Superior temporal gyrus (tissue), 1 donor: ENCODE measurements at regions not wholly inside any gene's neighbourhood (a gene's known extent, or its start where the extent isn't known, plus 50 kb on each side); places are given as distances from the start of the nearest gene placed in this dataset.

Experiments
- DNase-seq: peaks from one replicate; pipeline ENCODE4 v3.0.0-alpha.2; 2016; ENCODE audit errors: extremely low spot score

DNA sequence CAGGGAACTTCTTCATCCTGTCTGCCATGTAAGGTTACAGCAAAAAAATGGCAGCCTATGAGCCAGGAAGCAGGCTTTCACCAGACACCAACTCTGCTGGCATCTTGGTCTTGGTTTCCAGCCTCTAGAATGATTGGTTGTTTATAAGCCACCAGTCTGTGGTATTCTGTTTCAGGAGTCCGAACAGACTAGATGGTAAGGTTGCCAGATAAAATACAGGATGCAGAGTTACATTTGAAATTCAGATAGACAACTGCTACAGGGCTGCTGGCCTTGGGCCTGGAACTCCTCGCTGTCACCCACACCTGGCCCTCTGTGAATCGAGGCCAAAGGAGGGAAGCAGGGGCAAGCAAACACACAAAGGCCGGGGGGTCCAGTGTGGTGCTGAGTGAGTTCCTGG is 478.8 kb upstream of the CCL2 start:
- no peak for DNase-seq

DNA sequence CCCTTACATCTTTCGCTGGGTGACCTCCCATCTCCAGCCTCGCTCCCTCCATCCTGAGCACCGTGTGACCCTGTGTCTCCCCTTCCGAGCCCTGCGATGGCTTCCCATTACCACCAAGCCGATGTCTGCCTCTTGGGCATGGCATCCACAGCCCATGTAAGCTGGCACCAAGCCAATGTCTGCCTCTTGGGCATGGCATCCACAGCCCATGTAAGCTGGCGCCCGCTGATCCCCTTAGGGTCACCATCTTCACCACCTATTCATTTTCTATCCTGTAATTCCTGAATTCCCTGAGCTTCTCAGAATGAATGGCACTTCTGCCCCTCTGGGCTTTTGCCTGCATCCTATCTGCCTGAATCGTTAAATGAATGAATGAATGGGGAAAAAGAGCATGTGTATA is 478.2 kb upstream of the CCL2 start:
- no peak for DNase-seq

DNA sequence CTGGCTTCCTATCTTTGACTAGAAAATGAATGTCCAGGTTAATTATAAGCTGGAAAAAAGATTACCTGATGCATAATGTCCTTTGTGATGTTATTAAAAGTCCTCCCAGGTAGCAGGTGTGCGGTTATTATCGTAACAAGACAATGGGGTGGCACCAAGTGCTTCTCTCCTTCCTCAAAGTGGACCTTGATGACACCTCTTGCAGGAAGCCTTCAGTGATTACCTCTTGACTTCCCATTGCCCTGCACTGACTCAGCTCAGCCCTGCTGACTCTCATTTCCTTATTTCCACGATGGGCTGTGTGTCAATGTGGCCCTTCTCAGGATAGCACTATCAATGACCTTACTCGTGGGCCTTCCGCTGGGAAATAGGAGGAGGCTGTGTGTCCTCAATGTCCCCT is 477.4 kb upstream of the CCL2 start:
- DNase-seq, result no peak

DNA sequence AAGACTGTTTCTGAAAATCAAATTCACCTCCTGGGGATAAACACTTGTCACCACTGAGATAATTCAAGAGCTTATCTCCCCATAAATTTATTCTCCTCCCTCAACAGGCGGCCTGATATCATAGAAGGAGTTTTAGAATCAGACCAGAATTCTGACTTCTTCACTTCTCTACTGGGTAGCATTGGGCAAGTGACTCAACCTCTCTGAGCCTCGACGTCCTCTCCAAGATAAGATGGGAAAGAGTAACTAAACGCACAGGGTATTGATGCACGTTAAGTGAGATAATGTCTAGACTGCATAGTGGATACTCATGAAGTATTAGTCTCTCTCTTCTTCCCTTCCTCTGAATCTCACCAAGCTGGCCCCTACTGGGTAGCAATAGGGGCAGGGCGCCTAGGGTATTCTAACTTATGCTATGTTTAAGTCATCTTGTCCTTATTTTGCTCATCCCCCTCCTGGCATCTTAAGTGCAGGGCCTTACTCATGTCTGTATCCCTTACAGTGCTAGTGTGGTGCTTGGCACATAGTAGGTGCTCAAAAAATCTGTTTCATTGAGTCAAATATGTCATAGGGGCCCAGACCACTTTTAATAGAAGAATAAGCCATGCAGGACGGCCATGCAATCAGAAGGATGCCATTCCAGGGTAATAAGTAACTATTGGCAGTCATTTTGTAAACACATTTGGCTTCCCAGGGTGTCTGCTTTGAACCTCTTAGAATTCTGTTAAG is 476.4 kb upstream of the CCL2 start:
- no peak for DNase-seq

DNA sequence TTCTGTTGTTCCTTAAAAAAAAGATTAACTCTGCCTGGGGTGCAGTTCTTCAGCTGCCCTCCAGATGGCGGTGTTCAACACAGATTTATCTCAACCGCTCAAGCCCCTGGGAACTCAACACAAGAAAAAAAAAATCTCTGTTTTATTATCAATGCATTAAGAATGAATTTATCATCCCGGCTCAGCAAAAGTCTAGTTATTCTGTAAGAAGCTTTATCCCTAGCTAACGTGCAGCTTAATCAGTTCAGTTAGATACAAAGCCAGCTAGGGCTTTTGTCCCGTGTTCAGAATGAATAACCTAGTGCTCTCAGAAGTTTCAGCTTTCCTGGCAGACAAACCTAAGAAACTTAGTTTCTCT is 475.9 kb upstream of the CCL2 start:
- DNase-seq, result peak; percentile 84

DNA sequence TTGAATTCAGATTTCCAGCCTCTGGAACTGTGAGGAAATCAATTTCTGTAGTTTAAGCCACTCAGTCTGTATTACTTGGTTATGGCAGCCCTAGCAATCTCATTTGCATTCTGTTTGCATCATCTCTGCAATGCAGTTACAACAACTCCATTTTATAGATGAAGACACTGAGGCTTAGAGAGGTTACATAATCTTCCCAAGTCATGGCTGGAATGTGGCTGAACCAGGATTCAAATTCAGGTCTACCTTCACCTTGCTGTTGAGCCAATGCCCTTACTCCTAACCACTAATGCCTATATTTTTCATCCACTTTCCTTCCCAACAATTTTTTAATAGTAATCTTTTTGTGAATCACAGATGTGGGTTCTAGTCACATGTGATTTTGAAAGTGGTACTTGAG is 469.8 kb upstream of the CCL2 start:
- DNase-seq, result no peak

DNA sequence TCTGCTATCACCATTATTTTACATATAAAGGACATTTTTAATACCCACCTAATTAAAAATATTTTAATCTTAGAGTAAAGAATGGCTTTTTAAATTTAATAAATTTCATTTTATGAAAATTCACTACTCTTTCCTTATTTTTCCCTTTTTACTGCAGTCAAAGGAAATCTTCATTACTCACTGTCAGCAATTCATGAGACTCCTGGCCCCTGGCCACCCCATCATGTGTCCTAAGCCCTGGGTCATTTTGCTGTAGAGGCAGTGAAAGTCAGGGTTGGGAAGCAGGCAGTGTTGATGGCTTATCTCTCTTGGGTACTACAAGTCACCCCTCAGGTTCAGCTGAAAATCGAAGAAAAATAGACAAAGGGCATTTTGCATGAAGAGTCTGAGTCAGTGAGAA is 468.6 kb upstream of the CCL2 start:
- DNase-seq, result no peak

DNA sequence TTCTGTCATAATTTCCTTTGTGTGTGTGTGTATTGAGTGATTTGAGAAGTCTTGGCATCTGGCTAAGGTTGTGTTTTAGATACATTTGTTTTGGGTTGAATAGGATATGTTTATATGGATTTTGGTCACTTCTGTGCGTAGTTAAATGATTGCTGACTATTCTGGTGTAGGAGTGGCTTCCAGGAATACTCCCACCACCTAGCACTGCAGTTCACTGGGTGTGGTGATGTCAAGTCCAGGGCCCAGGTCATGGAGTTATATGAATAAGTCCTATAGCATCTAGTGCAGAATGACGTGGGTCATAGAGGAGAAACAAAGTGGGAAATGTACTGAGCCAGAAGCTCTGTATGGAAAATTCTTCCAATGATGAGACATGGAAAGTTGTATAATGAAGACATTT is 465.4 kb upstream of the CCL2 start:
- DNase-seq, result no peak

DNA sequence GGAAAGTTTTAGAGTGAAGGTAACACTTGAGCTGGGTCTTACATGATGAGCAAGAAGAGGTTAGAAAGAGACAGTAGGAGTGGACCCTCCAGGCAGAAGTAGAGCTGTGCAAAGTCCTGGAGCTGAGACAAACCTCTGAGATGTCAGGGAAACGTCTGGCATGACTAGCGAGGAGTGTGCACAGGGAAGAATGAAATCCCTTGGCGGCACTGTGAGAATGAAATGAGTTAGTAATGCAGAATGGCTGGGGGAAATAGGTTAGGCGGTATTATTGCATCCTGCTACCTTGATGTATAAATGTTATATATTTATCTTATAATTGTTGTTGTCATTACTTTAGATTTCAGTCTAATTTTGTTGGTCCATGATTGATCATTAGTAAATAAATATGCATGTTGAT is 457.9 kb upstream of the CCL2 start:
- DNase-seq, result no peak

DNA sequence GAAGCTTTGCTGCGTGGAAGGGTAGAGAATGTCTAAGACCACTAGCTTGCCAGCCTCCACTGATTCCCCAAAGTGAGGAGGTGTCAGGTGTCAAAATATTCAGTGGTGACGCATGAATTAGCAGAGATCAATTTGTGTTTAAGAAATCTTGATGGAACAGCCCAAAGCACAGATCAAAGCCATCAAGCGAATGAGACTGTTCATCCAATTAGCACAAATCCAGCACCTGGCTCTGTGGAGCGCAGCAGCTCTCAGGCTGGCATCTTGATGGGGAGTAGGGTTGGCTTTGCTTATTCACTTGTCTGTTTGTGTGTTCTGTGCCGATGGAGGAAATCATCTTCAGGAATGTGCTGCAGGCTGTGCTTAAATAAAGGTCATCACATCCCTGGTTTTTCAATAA is 456.8 kb upstream of the CCL2 start:
- DNase-seq, result no peak

DNA sequence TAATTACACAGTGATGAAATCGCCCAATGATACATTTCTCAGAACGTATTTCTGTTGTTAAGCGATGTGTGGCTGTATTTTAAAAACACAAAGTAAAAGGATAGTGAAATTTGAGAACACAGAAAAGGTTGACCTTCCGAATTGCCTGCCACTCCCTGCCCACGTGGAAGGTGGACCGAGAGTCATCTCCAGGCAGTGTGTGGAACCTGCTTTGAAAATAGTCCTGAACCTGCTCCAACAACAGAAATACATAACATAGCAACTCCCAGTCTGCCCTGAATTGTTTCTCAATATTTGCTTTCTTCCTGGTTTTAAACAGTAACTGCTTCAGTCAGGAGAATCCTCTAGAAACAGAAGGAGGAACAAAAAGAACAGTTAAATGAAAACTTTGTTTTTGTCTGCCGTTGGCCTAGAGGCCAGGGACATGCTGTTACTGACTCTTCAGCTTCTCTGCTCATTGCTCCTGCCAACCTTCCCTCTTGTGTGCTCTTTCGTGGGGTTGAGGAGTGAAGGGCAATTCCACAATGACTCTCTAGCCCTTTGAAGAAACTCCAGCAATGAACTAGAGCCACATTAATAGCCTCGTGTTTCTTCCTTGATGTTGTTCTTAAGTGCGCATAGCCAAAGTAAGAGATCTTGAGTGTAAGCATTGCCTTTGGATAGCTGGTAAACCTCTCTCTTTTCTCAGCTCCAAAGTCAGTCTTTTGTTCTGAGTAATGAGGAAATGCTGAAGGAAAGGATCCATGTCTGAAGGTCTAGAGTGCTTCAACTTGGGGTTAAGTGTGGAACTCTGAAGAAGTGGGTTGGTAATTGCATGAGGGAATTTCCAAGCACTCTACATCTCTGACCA is 452.5 kb upstream of the CCL2 start:
- no peak for DNase-seq

DNA sequence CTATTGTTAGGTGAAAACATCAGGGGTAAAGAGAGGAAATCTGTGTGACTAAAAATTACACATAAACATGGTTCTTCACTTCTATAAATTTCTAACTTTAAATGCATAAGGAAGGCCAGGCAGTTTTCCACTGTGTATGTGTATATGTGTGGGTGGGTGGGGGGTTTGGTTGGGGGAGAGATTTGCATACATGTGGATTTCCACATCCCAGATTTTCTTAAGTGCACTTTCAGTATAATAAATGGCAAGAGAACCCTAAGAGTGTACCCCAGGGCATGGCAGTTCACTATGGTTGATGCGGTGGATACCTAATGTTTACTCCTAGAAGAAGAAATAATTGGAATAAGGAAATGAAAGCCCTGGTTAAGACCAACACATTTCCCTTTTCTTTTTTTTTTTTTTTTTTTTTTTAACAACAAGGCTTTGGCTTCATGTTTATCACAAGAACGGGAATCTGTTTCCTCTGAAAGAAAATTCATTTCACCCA is 451.8 kb upstream of the CCL2 start:
- DNase-seq, result no peak

DNA sequence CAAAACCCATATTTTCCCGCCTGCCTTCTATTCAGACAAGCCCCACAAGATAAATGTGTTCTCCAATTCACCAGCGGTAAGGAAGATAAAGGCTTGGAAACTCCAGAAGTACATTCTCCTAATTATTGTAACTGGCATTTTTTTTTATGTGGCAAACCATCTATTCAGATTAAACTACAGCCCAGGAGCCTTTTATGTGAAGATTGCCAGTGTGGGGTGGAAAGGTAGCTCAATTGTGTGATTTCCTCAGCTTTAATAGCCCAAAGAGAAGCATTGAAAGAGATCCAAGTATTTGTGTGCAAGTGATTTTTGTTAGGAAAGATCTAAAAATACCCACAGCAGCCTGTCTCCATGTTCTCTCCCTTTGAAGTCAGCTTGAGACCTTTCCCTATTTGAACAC is 451.4 kb upstream of the CCL2 start:
- DNase-seq, result no peak

DNA sequence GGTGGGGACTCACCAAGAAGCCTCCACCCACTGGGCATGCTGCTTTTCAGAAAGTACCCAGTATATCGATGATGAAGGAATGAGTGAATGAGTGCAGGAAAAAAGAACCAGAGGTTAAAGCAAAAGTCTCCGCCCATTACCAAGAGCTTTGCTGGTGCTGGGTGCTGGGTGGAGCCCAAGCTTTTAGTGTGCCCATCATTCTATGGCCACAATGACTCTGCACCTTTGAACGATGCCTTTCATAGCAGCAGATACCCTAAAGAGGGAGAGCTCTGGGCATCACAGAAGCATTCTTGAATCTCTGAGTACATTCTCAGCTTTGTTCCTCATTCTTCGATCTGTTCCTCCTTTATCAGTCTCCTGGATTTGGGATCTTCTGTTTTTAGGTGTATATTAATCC is 450.7 kb upstream of the CCL2 start:
- no peak for DNase-seq

DNA sequence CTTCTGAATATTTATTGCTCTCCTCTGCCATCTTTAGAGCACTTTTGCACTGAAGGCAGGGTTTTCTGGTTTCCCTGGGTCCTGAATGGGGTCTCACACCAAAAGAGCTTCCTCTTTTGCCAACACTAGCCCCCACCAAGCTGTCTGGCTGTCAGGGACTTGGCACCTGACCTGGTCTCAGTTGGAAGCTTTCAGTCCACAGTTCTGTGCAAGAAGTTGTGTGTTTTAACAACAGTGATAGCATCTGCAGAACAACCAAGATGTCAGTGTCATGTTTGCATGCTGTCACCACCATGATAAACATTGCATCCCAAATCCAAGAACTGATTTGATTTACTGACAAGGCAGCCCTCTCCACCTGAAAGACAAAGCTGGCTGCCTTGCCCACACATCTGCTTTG is 448.5 kb upstream of the CCL2 start:
- DNase-seq, result no peak

DNA sequence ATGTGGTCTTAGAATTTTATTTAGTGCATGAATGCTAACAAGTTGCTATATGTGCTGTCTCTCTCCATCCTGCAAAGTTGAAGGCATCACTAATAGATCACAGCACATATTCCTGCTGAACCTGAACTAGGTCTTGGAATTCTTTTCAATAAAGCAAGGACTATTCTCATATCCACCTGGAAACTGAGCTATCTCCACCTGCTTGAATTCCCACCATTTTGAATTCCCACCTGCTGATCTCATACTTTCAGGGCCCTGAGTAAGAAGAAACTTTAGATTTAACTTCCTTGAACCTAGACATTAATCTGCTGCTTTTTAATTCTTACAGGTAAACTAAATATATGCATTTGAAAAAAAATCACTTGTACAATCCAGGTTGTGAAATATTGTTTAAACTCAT is 445.3 kb upstream of the CCL2 start:
- DNase-seq, result no peak

DNA sequence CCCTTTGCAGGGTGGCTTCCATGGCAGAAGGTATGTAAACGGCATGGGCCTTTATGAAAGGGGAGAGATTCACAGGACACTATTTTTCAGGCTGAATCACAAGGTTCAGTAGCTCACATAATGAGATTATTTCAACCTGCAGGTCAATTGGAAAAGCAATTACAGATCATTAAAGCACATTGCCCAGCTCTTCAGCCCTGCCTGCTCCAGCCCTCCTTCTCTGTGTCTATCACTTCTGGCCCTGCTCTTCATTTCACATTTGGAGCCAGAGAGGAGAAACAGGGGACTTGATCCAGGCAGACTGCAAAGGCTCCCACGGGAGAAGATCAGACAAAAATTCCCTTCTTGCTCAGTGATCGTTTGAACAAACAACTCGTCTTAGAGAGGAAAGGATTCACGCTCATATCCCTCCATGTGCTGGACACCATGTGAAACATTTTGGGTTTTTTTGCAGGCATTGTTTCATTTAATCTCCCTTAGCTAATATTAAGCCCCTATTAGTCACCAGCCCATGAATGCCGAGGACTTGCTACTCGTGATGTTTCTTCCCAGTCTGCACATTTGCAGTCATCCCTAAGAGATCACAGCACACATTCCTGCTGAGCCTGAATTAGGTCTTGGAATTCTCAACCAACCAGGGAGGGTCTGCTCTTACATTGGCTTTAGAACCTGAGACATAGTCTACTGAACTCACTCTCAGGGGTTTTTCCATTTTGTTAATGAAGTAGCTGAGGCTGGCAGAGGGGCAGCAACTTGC is 443.9 kb upstream of the CCL2 start:
- no peak for DNase-seq

DNA sequence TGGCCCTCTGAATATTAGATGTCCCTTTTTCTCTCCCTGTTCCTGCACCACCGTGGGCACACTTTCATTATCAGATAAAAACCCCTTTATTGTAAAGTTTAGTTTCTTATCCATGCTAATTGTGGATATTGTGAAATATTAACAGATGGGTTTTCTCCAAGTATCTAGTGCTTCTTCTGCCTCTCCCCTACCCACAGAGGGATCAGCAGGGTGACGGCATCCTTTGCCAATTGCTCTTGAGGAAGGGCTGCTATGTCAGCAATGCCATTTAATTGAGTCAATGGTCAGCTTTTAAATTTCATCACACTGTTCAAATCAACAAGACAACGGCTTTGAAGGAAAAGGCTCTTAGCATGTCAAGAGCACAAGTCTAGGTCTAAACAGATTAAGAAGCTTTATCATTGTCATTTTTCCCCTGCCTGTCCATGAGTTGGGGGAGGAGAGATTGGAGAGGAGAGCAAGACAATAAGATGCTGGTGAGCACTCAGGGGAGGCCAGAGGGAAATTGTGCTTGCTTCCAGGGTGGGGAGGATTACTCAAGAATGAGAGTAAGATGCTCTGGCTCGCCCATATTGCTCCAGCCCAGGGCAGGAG is 443.0 kb upstream of the CCL2 start:
- no peak for DNase-seq

DNA sequence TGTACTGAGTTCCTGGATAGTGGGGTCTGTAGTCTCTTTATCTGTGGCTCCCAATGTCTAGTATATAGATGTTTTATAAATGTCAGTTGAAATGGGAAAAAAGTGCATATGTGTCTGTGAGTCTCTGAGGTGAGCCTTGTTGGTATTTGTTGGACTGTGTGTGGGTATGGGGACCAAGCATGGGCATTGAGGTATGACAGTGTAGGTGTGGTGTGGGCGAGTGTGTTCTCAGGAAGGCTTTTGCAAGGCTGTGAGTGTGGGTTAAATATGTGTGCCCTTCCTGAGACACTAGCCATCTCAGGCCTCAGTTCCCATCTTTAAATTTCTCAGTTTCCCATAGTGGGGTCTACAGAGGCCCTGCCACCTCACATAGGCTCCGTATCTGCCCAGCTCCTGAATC is 440.2 kb upstream of the CCL2 start:
- DNase-seq, result no peak

DNA sequence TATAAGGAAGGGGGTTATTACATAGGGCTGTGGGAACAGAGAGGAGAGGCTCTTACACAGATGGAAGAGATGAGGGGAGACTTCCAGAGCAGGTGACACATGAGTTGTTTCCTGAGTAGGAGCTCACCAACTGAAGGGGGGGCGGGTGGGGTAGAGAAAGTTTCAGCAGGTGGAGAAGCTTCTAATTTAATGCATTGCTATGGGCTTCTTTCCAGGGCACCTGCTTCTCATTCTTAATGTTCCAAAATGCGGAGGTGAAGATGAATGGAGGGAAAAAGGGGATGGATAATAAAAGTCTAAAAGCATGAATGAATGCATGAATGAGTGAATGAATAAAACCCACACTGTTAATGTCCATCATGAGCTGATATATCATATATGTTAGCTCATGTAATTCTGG is 439.0 kb upstream of the CCL2 start:
- no peak for DNase-seq

DNA sequence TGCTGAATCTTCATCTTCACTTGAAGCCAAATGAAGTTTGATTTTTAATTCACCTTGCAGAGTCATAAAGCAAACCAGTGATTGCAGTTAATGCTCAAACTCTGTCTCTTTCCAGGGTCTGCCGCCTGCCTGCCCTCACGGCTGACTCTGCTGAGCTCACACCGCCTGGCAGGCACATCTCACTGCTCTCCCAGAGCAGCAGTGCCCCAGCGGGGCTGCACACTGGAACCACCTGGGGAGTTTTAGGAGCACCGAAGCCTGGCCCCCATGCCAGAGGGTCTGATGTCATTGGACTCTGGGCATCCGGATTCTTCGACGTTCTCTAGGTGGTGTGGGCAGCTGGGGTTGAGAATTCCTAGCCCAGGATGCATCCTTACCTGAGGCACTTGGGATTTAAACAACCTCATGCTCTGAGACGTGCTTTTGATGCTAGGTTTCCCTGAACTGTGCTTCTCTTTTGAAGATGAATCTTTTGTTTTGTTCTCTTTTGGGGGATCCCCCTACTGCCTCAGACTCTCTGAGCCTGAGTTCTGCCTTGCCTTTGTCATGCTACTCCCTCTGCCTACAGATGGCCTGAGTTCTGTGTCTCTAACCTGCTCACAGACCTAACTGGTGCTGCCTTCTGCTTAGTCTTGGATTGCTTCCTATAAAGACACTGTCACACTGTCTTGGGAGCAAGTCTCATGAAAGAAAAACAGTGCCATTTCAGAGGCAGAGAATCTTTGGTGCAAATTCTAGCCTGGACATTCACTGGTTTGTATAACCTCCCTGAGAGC is 438.1 kb upstream of the CCL2 start:
- no peak for DNase-seq

DNA sequence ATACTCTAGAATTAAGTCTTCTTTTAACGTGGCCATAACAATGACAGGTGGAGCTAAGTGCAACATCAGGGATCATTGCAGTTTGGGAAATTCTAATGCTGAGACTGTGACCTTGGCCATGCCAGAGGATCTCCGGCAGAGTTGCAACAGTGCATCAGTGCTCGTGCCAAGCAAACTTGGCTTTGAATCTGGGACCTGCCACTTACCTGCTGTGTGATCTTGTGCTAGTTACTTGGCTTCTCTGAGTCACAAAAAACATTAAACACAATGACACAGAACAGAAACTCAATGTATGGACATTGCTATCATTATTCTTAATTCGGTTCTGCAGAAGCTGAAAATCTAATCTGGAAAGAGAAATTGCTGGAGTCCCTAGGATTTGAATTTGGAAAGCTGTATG is 435.5 kb upstream of the CCL2 start:
- no peak for DNase-seq
